HEK293T (cell line): ENCODE measurements at regions not wholly inside any gene's neighbourhood (a gene's known extent, or its start where the extent isn't known, plus 50 kb on each side); places are given as distances from the start of the nearest gene placed in this dataset.

Source experiments
- BHLHE40 ChIP-seq: fragments of 450-650 bp; IDR thresholded peaks from 2 replicates; pipeline ENCODE4 v1.6.1; 2016; ENCODE audit warnings: mild to moderate bottlenecking, moderate library complexity, borderline replicate concordance
- ELF4 ChIP-seq: fragments of 450-650 bp; IDR thresholded peaks from 2 replicates; pipeline ENCODE4 v1.6.1; 2017; ENCODE audit warnings: antibody characterized with exemption
- FOXA1 ChIP-seq: fragments of 450-650 bp; IDR thresholded peaks from 2 replicates; pipeline ENCODE4 v1.6.1; 2016; ENCODE audit warnings: mild to moderate bottlenecking
- HDGF ChIP-seq: fragments of 450-650 bp; IDR thresholded peaks from 2 replicates; pipeline ENCODE4 v1.6.1; 2017; ENCODE audit warnings: antibody characterized with exemption, borderline replicate concordance
- PKNOX1 ChIP-seq: fragments of 450-650 bp; IDR thresholded peaks from 2 replicates; pipeline ENCODE4 v1.6.1; 2016
- SP1 ChIP-seq: fragments of 450-650 bp; IDR thresholded peaks from 2 replicates; pipeline ENCODE4 v1.6.1; 2017
- SUZ12 ChIP-seq: fragments of 450-650 bp; IDR thresholded peaks from 2 replicates; pipeline ENCODE4 v1.6.1; 2016; ENCODE audit warnings: mild to moderate bottlenecking
- TARDBP ChIP-seq: fragments of 450-650 bp; IDR thresholded peaks from 2 replicates; pipeline ENCODE4 v1.6.1; 2016

GRCh38 chr15:39369768-39370167, 211.1 kb upstream of the THBS1 start:
- TF ChIP-seq BHLHE40, result no peak
- TF ChIP-seq SUZ12, result no peak
- TF ChIP-seq ELF4, result no peak
- TF ChIP-seq TARDBP, result no peak
- TF ChIP-seq FOXA1, result no peak
- no peak for TF ChIP-seq SP1
- TF ChIP-seq HDGF, result no peak
- TF ChIP-seq PKNOX1, result no peak
